IMR-90 (cell line): ENCODE measurements at regions not wholly inside any gene's neighbourhood (a gene's known extent, or its start where the extent isn't known, plus 50 kb on each side); places are given as distances from the start of the nearest gene placed in this dataset.

ENCODE experiments used
- ATAC-seq: fragments of 200-7000 bp; cut with Tn5 transposase; 2 replicates; pipeline ENCODE4 v1.9.1; 2020; ENCODE audit warnings: low read depth, mild to moderate bottlenecking, moderate library complexity
- BruUV-seq: library from RNA; stranded (reverse); fragments of 400-500 nt; replicated peaks from 2 replicates; lab custom pipeline; 2021; lab: Mats Ljungman, UMichigan
- CTCF ChIA-PET: fragments of 300-600 bp; formaldehyde crosslinking; extraction: SDS; loops from one replicate; lab custom pipeline; 2021; ENCODE audit warnings: antibody characterized with exemption; lab: Yijun Ruan, JAX
- POLR2A ChIA-PET: fragments of 300-600 bp; sonication (Branson Sonifier 250); formaldehyde crosslinking; loops from one replicate; lab custom pipeline; 2022; ENCODE audit warnings: antibody characterized with exemption; ENCODE audit not compliant: unreplicated experiment; lab: Charles Lee
- DNase-seq: peaks from one replicate; pipeline ENCODE4 v3.0.0; 2013
- H2AFZ ChIP-seq: replicated peaks from 2 replicates; pipeline ENCODE3; 2013; ENCODE audit warnings: low read length, mild to moderate bottlenecking; ENCODE audit not compliant: poor library complexity
- H2AK5ac ChIP-seq: 2 replicates; pipeline ENCODE4 v1.6.1; 2013; ENCODE audit warnings: low read depth, low read length, inconsistent platforms
- H2AK9ac ChIP-seq: replicated peaks from 2 replicates; pipeline ENCODE3; 2013; ENCODE audit warnings: mild to moderate bottlenecking, low read depth, low read length, moderate library complexity; ENCODE audit not compliant: poor library complexity
- H2BK120ac ChIP-seq: 2 replicates; pipeline ENCODE4 v1.6.1; 2013; ENCODE audit warnings: low read depth, low read length, inconsistent platforms
- H2BK15ac ChIP-seq: 3 replicates; pipeline ENCODE4 v1.6.1; 2013; ENCODE audit warnings: low read depth, low read length, inconsistent platforms
- H2BK20ac ChIP-seq: 2 replicates; pipeline ENCODE4 v1.6.1; 2013; ENCODE audit warnings: low read depth, mild to moderate bottlenecking, inconsistent platforms, low read length, moderate library complexity
- H2BK5ac ChIP-seq: 2 replicates; pipeline ENCODE4 v1.6.1; 2013; ENCODE audit warnings: mild to moderate bottlenecking, low read depth, low read length, inconsistent platforms; ENCODE audit not compliant: poor library complexity, severe bottlenecking
- H3K14ac ChIP-seq: replicated peaks from 2 replicates; pipeline ENCODE4 v1.6.1; 2013; ENCODE audit warnings: low read depth, low read length, inconsistent platforms
- H3K18ac ChIP-seq: 2 replicates; pipeline ENCODE4 v1.6.1; 2013; ENCODE audit warnings: low read depth, low read length, control low read depth
- H3K23ac ChIP-seq: 2 replicates; pipeline ENCODE4 v1.6.1; 2013; ENCODE audit warnings: low read depth, low read length, inconsistent platforms
- H3K27ac ChIP-seq: 2 replicates; pipeline ENCODE4 v1.5.1; 2013; ENCODE audit warnings: mild to moderate bottlenecking, control low read depth, low read length; ENCODE audit not compliant: insufficient read depth
- H3K27me3 ChIP-seq: 2 replicates; pipeline ENCODE4 v1.6.1; 2013; ENCODE audit warnings: low read length; ENCODE audit not compliant: control insufficient read depth, insufficient read depth
- H3K36me3 ChIP-seq: 2 replicates; pipeline ENCODE4 v1.6.1; 2013; ENCODE audit warnings: low read length, mixed read lengths; ENCODE audit not compliant: control insufficient read depth, insufficient read depth
- H3K4ac ChIP-seq: 2 replicates; pipeline ENCODE4 v1.6.1; 2013; ENCODE audit warnings: low read depth, low read length, inconsistent platforms
- H3K4me1 ChIP-seq: 2 replicates; pipeline ENCODE4 v1.6.1; 2013; ENCODE audit warnings: low read length, mixed read lengths; ENCODE audit not compliant: control insufficient read depth, insufficient read depth
- H3K4me2 ChIP-seq: 2 replicates; pipeline ENCODE4 v1.6.1; 2013; ENCODE audit warnings: low read depth, mild to moderate bottlenecking, control low read depth, low read length, moderate library complexity
- H3K4me3 ChIP-seq: 2 replicates; pipeline ENCODE4 v1.5.1; 2013; ENCODE audit warnings: low read depth, mild to moderate bottlenecking, control low read depth, low read length, moderate library complexity; ENCODE audit not compliant: insufficient read depth
- H3K56ac ChIP-seq: 2 replicates; pipeline ENCODE4 v1.6.1; 2013; ENCODE audit warnings: low read length, inconsistent platforms; ENCODE audit not compliant: insufficient read depth; ENCODE audit errors: extremely low read depth
- H3K79me1 ChIP-seq, 2 experiments: 2 replicates each; pipeline ENCODE4 v1.6.1; 2013; ENCODE audit warnings: low read length in 2 of 2, inconsistent platforms in 1 of 2, low read depth in 1 of 2
- H3K9ac ChIP-seq: 2 replicates; pipeline ENCODE4 v1.6.1; 2013; ENCODE audit warnings: low read depth, low read length, control low read depth
- H3K9me1 ChIP-seq: 2 replicates; pipeline ENCODE4 v1.6.1; 2013; ENCODE audit warnings: low read length, inconsistent platforms; ENCODE audit not compliant: insufficient read depth
- H3K9me3 ChIP-seq: 2 replicates; pipeline ENCODE4 v1.6.1; 2013; ENCODE audit warnings: low read length; ENCODE audit not compliant: control insufficient read depth, insufficient read depth
- H4K20me1 ChIP-seq: 2 replicates; pipeline ENCODE4 v1.6.1; 2013; ENCODE audit warnings: low read length, inconsistent platforms; ENCODE audit not compliant: insufficient read depth
- H4K5ac ChIP-seq: 2 replicates; pipeline ENCODE4 v1.6.1; 2013; ENCODE audit warnings: mild to moderate bottlenecking, low read depth, low read length, control low read depth
- H4K8ac ChIP-seq, 2 experiments: 2 replicates each; pipeline ENCODE4 v1.6.1; 2013; ENCODE audit warnings: low read depth in 2 of 2, low read length in 2 of 2, control low read depth in 1 of 2, inconsistent platforms in 1 of 2
- H4K91ac ChIP-seq: 2 replicates; pipeline ENCODE4 v1.6.1; 2013; ENCODE audit warnings: low read depth, low read length, inconsistent platforms; ENCODE audit not compliant: insufficient read depth
- BHLHE40 ChIP-seq: fragments of 150-350 bp; IDR thresholded peaks from 2 replicates; pipeline ENCODE4 v1.6.1; 2016; ENCODE audit warnings: mild to moderate bottlenecking, low read depth, low read length
- CEBPB ChIP-seq: IDR thresholded peaks from 2 replicates; pipeline ENCODE4 v1.6.1; 2012; ENCODE audit warnings: low read depth, low read length, improper control_type of control experiment
- CHD1 ChIP-seq: IDR thresholded peaks from 2 replicates; pipeline ENCODE4 v1.6.1; 2012; ENCODE audit warnings: low read depth, low read length, improper control_type of control experiment
- ELK1 ChIP-seq: fragments of 150-350 bp; IDR thresholded peaks from 2 replicates; pipeline ENCODE4 v1.6.1; 2016; ENCODE audit warnings: low read depth, mild to moderate bottlenecking, low read length, moderate library complexity, borderline replicate concordance
- MAFK ChIP-seq: IDR thresholded peaks from 2 replicates; pipeline ENCODE4 v1.6.1; 2012; ENCODE audit warnings: low read depth, low read length, improper control_type of control experiment
- MAZ ChIP-seq: IDR thresholded peaks from 2 replicates; pipeline ENCODE4 v1.6.1; 2012; ENCODE audit warnings: low read depth, mild to moderate bottlenecking, low read length, improper control_type of control experiment, moderate library complexity, borderline replicate concordance
- RCOR1 ChIP-seq: IDR thresholded peaks from 2 replicates; pipeline ENCODE4 v1.6.1; 2012; ENCODE audit warnings: mild to moderate bottlenecking, low read length, improper control_type of control experiment; ENCODE audit not compliant: insufficient replicate concordance
- SMC3 ChIP-seq: fragments of 150-350 bp; IDR thresholded peaks from 2 replicates; pipeline ENCODE4 v1.6.1; 2016; ENCODE audit warnings: low read depth, mild to moderate bottlenecking, antibody characterized with exemption, low read length, moderate library complexity
- WGBS, 2 experiments: methylation state at CpG; one replicate each; pipeline versions ENCODE4 v1.1.5 to v1.1.7; 2013; ENCODE audit warnings: missing lambda C conversion rate in 2 of 2; ENCODE audit not compliant: insufficient read length in 1 of 2; ENCODE audit errors: extremely low coverage in 2 of 2; 5-methylcytosine and 5-hydroxymethylcytosine counted together
- dilution Hi-C: fragments of 300-500 bp; cut with HindIII; formaldehyde crosslinking; loops from one replicate; pipeline ENCODE4 v1.14.3; 2018; ENCODE audit warnings: low sequenced_read_pairs; ENCODE audit not compliant: unreplicated experiment
- in situ Hi-C: fragments of 300-500 bp; cut with MboI; formaldehyde crosslinking; loops from 3 replicates; pipeline ENCODE4 v1.14.3; 2019; ENCODE audit warnings: low sequenced_read_pairs, inconsistent platforms, mixed read lengths
- intact Hi-C: fragments of 100-400 bp; cut with micrococcal nuclease; formaldehyde crosslinking; loops from 2 replicates; pipeline ENCODE4 v1.10.0; 2022

GRCh38 chr11:116548256-116548655 lies 224.5 kb downstream of the BUD13 start:
- Histone ChIP-seq H3K4me3 (no peak overlapping the region), H3K18ac (no peak overlapping the region), H2AFZ (no peak overlapping the region), H3K36me3 (no peaks in the 10 kb centered on the region), H2AK5ac (no peak overlapping the region), H3K9ac (no peak overlapping the region), H4K5ac (no peak overlapping the region), H3K23ac (no peak overlapping the region), H3K4me2 (no peak overlapping the region), H2AK9ac (no peak overlapping the region), H2BK120ac (no peak overlapping the region), H3K9me3 (no peaks in the 10 kb centered on the region), H2BK5ac (no peak overlapping the region), H4K91ac (no peak overlapping the region), H4K20me1 (no peaks in the 10 kb centered on the region), H3K27me3 (no peaks in the 10 kb centered on the region), H3K14ac (no peak overlapping the region), H2BK20ac (no peak overlapping the region), H3K79me1 (no peaks in the 10 kb centered on the region), H3K9me1 (no peaks in the 10 kb centered on the region), H3K4me1 (no peaks in the 10 kb centered on the region), H4K8ac (no peak overlapping the region), H3K4ac (no peak overlapping the region), H3K27ac (no peak overlapping the region), H3K56ac (no peak overlapping the region), H2BK15ac (no peak overlapping the region)
- ChIA-PET CTCF (no interaction called here), POLR2A (interaction anchor here (0.6 kb wide), 1 partner anchor 9 kb away, joined by 4 read pairs; no protein-coding TSS in a partner anchor)
- dilution Hi-C loops = no loop called here
- no TSS peak for BruUV-seq
- no peak for ATAC-seq
- TF ChIP-seq MAZ (no peak), BHLHE40 (no peak), RCOR1 (no peak), SMC3 (no peak), ELK1 (no peak), CHD1 (no peak), MAFK (no peak), CEBPB (no peak)
- WGBS, 2 experiments = 0% methylated on average over 2 of the region's 7 CpGs; no CpG with 5 or more reads in 1 of the 2 experiments
- in situ Hi-C loops = no loop called here
- DNase-seq = no peak
- intact Hi-C loops = no loop called here
